ENCODE measurements at regions not wholly inside any gene's neighbourhood (a gene's known extent, or its start where the extent isn't known, plus 50 kb on each side); places are given as distances from the start of the nearest gene placed in this dataset.

DNA sequence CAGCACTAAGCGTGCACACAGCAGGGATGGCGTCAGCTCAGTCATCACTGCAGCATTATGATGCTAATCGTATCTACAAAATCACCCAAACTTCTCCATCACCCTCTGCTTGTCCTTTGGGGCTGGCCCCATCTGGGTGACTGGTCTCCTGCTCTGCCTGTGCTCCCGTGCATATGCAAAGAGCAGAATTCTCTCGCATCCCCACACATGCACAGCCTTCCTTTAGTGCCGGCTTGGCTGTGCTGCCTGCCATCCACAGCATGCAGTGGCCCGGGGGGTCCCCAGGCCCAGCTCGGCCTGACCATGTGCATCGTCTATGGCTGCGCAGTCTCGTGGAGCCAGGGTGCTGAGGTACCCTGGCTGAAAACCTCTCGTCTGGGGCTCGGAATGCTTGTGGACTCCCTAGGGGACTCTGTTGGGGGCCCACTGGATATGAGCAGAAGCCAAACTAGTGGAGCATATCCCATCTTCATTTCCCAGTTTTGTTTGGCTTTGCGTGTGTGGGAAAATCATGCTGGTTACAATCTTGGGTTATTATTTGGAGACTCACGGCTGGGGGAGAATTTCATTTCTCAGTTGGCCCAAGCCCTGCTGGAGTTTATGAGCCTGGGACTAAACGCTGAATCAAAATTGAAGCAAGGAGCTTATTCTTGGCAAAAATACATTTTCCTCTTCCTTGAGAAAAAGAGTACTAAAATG is 70.9 kb upstream of the HS6ST1 start:
- no peak for TF ChIP-seq CTCF (IDR thresholded peaks at IDR 0.05)
- TF ChIP-seq POLR2A (IDR thresholded peaks at IDR 0.05): no peak
- no peak for TF ChIP-seq EP300 (IDR thresholded peaks at IDR 0.05)
- no peak for TF ChIP-seq POLR2AphosphoS5 (IDR thresholded peaks at IDR 0.05)

All from gastroesophageal sphincter (tissue), 3 donors.